C4-2B (cell line): ENCODE measurements at regions not wholly inside any gene's neighbourhood (a gene's known extent, or its start where the extent isn't known, plus 50 kb on each side); places are given as distances from the start of the nearest gene placed in this dataset.

Experiments
- H3K27ac ChIP-seq: fragments of 450-650 bp; 2 replicates; pipeline ENCODE4 v1.5.1; 2017
- ZFX ChIP-seq: fragments of 450-650 bp; IDR thresholded peaks from 2 replicates; pipeline ENCODE4 v1.6.1; 2017
- TF ChIP-seq, protein P1 (sequence below): fragments of 450-650 bp; conservative IDR thresholded peaks from 2 replicates; pipeline ENCODE4 v1.5.1; 2017; ENCODE audit warnings: mild to moderate bottlenecking

GRCh38 chr11:55106391-55106790 is 155.6 kb upstream of the TRIM48 start:
- no peak overlapping the region for H3K27ac ChIP-seq
- no peak for TF ChIP-seq ZFX
- TF ChIP-seq, protein P1, sequence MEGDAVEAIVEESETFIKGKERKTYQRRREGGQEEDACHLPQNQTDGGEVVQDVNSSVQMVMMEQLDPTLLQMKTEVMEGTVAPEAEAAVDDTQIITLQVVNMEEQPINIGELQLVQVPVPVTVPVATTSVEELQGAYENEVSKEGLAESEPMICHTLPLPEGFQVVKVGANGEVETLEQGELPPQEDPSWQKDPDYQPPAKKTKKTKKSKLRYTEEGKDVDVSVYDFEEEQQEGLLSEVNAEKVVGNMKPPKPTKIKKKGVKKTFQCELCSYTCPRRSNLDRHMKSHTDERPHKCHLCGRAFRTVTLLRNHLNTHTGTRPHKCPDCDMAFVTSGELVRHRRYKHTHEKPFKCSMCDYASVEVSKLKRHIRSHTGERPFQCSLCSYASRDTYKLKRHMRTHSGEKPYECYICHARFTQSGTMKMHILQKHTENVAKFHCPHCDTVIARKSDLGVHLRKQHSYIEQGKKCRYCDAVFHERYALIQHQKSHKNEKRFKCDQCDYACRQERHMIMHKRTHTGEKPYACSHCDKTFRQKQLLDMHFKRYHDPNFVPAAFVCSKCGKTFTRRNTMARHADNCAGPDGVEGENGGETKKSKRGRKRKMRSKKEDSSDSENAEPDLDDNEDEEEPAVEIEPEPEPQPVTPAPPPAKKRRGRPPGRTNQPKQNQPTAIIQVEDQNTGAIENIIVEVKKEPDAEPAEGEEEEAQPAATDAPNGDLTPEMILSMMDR, result peak; percentile 62
